ENCODE measurements at regions not wholly inside any gene's neighbourhood (a gene's known extent, or its start where the extent isn't known, plus 50 kb on each side); places are given as distances from the start of the nearest gene placed in this dataset.

DNA sequence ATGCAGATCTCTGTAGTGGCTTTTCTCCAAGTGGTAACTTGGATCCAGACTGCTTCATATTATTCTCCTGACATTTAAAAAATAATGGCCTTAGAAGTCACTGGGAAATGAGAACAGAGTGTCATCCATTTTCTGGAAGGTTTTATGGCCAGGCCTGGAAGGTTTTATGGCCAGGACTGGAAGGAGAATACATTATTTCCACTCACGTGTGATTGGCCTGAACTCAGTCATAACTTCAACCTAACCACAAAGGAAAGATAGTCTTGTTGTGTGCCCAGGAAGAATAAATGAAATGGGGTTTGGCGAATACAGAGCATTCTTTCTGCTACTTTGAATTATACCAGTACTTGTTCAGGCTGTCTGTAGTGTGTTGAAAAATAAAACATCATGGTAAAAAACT is 360.9 kb downstream of the GPAM start:
- Histone ChIP-seq H3K4me1 (ENCODE audit: control insufficient read depth, insufficient read depth, low read length, poor library complexity, severe bottlenecking) (no peaks in the 10 kb centered on the region), H3K9me3 (ENCODE audit: control insufficient read depth, low read length) (no peaks in the 10 kb centered on the region), H3K27ac (ENCODE audit: insufficient read depth, low read length, poor library complexity, severe bottlenecking) (no peak overlapping the region), H3K27me3 (replicated peaks; ENCODE audit: control insufficient read depth, insufficient read depth, low read length, poor library complexity, severe bottlenecking) (no peaks in the 10 kb centered on the region), H3K4me3 (ENCODE audit: insufficient read depth, low read depth, low read length, poor library complexity, severe bottlenecking) (no peak overlapping the region), H3K36me3 (ENCODE audit: control insufficient read depth, insufficient read depth, low read length) (no peaks in the 10 kb centered on the region)
- no peak for DNase-seq

DNA sequence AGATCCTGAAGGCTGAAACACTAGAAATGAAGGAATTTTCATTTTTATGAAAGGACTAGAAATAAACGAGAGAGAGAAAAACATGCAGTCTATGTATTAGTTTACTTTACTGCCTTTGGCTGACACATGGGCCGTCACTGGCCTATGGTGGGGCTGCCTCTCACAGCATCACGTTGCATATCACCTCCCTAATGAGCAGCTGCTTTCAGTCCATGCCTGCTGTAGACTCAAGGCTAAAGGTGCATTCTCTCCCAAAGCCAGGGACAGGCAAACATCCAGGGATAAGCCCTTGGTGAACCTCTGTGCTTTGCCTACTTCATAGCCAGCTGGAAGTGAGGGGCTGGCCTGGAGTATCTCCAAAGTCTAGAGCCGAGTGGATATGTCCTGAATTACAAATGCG is 359.4 kb downstream of the GPAM start:
- DNase-seq = no peak
- Histone ChIP-seq H3K36me3 (ENCODE audit: control insufficient read depth, insufficient read depth, low read length) (no peaks in the 10 kb centered on the region), H3K9me3 (ENCODE audit: control insufficient read depth, low read length) (no peaks in the 10 kb centered on the region), H3K27me3 (replicated peaks; ENCODE audit: control insufficient read depth, insufficient read depth, low read length, poor library complexity, severe bottlenecking) (no peaks in the 10 kb centered on the region), H3K4me3 (ENCODE audit: insufficient read depth, low read depth, low read length, poor library complexity, severe bottlenecking) (no peak overlapping the region), H3K27ac (ENCODE audit: insufficient read depth, low read length, poor library complexity, severe bottlenecking) (no peak overlapping the region), H3K4me1 (ENCODE audit: control insufficient read depth, insufficient read depth, low read length, poor library complexity, severe bottlenecking) (no peaks in the 10 kb centered on the region)

DNA sequence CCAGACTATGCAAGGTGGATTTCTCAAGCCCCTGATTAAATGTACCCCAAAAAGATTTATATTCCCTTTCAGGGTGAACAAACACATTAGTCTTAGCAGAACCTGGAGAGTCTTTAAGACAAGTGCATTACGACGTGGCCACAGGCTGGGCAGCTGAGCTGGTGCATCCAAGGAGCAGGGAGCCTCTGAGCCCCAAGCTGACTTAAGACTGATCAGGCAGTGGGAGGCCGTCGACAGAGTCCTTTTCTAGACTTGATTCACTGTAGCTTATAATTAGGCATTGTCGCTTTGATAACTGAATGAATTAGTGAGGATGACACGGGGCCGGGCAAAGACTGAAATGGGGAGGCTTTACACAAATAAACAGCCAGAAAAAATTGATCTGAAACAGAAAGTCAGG is 353.2 kb downstream of the GPAM start:
- Histone ChIP-seq H3K4me3 (ENCODE audit: insufficient read depth, low read depth, low read length, poor library complexity, severe bottlenecking) (no peak overlapping the region), H3K9me3 (ENCODE audit: control insufficient read depth, low read length) (no peaks in the 10 kb centered on the region), H3K4me1 (ENCODE audit: control insufficient read depth, insufficient read depth, low read length, poor library complexity, severe bottlenecking) (no peaks in the 10 kb centered on the region), H3K27me3 (replicated peaks; ENCODE audit: control insufficient read depth, insufficient read depth, low read length, poor library complexity, severe bottlenecking) (no peaks in the 10 kb centered on the region), H3K27ac (ENCODE audit: insufficient read depth, low read length, poor library complexity, severe bottlenecking) (no peak overlapping the region), H3K36me3 (ENCODE audit: control insufficient read depth, insufficient read depth, low read length) (no peaks in the 10 kb centered on the region)
- DNase-seq = no peak

DNA sequence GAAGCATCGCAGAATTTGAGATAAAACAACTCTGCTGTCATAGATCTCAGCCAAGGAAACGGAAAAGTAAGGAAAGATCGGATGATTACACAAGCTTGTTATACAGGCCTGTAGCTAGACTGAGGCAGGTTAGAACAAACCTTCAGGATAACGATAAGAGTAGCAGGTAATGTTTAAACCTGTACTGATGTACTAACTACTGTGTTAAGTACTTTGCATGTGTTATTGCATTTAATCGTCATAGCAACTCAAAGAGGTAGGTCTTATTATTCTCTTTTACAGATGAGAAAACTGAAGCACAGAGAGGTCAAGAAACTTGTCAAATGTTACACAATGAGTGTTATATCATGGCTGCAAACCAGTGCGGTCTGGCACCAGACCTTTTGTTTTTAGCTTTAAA is 352.5 kb downstream of the GPAM start:
- no peak for DNase-seq
- no peaks in the 10 kb centered on the region for H3K36me3 ChIP-seq (ENCODE audit: control insufficient read depth, insufficient read depth, low read length)
- no peak overlapping the region for H3K4me3 ChIP-seq (ENCODE audit: insufficient read depth, low read depth, low read length, poor library complexity, severe bottlenecking)

DNA sequence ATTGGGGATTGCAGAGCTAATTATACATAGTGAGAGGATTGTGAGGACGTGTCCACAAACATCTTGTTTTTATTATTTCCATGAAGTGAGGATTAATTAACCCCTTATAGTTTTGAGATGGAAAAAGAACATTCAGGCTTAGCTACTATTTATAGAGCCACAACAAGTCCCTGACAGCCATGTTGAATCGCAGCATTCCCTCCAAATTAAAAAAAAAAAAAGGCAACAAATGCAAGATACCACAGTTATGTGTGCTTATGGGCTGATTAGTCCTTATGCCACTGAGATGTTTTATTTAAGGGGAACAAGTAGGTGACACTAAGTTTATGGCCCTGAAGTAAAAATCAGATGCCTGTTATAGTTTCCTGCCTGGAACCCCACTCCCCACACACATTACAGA is 350.3 kb downstream of the GPAM start:
- no peaks in the 10 kb centered on the region for H3K9me3 ChIP-seq (ENCODE audit: control insufficient read depth, low read length)
- no peaks in the 10 kb centered on the region for H3K4me1 ChIP-seq (ENCODE audit: control insufficient read depth, insufficient read depth, low read length, poor library complexity, severe bottlenecking)
- H3K36me3 ChIP-seq (ENCODE audit: control insufficient read depth, insufficient read depth, low read length) = no peaks in the 10 kb centered on the region
- no peak for DNase-seq
- H3K27ac ChIP-seq (ENCODE audit: insufficient read depth, low read length, poor library complexity, severe bottlenecking) = no peak overlapping the region
- no peaks in the 10 kb centered on the region for H3K27me3 ChIP-seq (replicated peaks; ENCODE audit: control insufficient read depth, insufficient read depth, low read length, poor library complexity, severe bottlenecking)
- no peak overlapping the region for H3K4me3 ChIP-seq (ENCODE audit: insufficient read depth, low read depth, low read length, poor library complexity, severe bottlenecking)

More for the DNA sequence above, 352.5 kb downstream of the GPAM start:
- no peaks in the 10 kb centered on the region for H3K9me3 ChIP-seq (ENCODE audit: control insufficient read depth, low read length)
- no peak overlapping the region for H3K27ac ChIP-seq (ENCODE audit: insufficient read depth, low read length, poor library complexity, severe bottlenecking)
- no peaks in the 10 kb centered on the region for H3K4me1 ChIP-seq (ENCODE audit: control insufficient read depth, insufficient read depth, low read length, poor library complexity, severe bottlenecking)
- H3K27me3 ChIP-seq (replicated peaks; ENCODE audit: control insufficient read depth, insufficient read depth, low read length, poor library complexity, severe bottlenecking) = no peaks in the 10 kb centered on the region

DNA sequence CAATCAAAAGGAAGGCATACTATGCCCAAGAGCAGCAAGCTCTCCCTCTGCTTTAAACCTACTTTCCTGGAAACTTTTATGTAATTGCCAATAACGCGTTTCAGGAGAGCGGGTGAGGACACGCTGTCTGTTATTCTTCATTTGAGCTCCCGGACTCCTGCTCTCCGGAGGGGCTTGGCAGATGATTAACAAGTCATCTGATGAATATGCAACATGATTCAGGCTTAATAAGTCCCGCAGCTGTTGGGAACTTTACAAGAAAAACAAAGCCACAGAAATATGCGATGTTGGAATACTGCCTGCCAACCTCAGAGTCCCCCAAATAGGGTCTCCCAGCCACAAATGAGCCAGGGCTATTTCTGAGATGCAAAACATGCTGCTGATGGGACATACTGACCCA is 348.0 kb downstream of the GPAM start:
- no peaks in the 10 kb centered on the region for H3K36me3 ChIP-seq (ENCODE audit: control insufficient read depth, insufficient read depth, low read length)
- no peak overlapping the region for H3K4me3 ChIP-seq (ENCODE audit: insufficient read depth, low read depth, low read length, poor library complexity, severe bottlenecking)
- H3K27me3 ChIP-seq (replicated peaks; ENCODE audit: control insufficient read depth, insufficient read depth, low read length, poor library complexity, severe bottlenecking) = no peaks in the 10 kb centered on the region
- H3K9me3 ChIP-seq (ENCODE audit: control insufficient read depth, low read length) = peaks cover 4% of the 10 kb centered on the region
- no peak overlapping the region for H3K27ac ChIP-seq (ENCODE audit: insufficient read depth, low read length, poor library complexity, severe bottlenecking)
- DNase-seq = no peak
- H3K4me1 ChIP-seq (ENCODE audit: control insufficient read depth, insufficient read depth, low read length, poor library complexity, severe bottlenecking) = no peaks in the 10 kb centered on the region

DNA sequence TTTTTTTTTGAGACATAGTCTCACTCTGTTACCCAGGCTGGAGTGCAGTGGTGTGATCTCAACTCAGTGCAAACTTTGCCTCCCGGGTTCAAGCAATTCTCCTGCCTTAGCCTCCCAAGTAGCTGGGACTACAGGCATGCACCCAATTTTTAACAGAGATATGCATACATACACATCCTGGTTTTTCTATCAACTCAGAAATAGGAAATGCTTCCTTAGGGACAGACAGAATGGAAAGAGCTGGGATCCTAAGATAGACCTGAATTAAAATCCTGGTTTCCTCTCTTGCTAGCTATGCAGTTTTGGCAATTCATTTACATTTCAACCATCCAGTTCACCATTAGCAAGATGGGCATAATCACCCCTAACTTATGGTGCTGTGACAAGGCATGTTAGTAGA is 347.5 kb downstream of the GPAM start:
- H3K4me3 ChIP-seq (ENCODE audit: insufficient read depth, low read depth, low read length, poor library complexity, severe bottlenecking) = no peak overlapping the region
- H3K9me3 ChIP-seq (ENCODE audit: control insufficient read depth, low read length) = peaks cover 4% of the 10 kb centered on the region
- H3K36me3 ChIP-seq (ENCODE audit: control insufficient read depth, insufficient read depth, low read length) = no peaks in the 10 kb centered on the region
- no peaks in the 10 kb centered on the region for H3K27me3 ChIP-seq (replicated peaks; ENCODE audit: control insufficient read depth, insufficient read depth, low read length, poor library complexity, severe bottlenecking)
- no peak for DNase-seq
- no peaks in the 10 kb centered on the region for H3K4me1 ChIP-seq (ENCODE audit: control insufficient read depth, insufficient read depth, low read length, poor library complexity, severe bottlenecking)
- no peak overlapping the region for H3K27ac ChIP-seq (ENCODE audit: insufficient read depth, low read length, poor library complexity, severe bottlenecking)

DNA sequence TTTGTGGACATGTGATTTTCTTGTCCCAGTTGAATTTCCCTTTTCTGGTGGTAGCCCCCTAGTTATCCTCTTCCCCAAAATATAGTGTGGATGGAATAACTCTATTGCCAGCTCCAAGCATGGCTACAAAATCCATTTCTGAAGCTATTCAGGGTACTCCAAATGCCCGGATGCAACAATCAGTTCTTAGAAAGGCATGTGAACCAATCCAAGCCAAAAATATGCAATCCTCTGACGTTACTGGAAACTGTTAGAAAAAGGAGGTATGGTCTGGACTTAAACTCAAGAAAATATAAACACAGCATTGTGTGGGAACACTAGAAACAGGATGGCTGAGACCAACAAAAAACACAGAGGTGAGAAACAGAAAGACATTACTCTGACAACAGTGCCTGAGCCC is 347.0 kb downstream of the GPAM start:
- peaks cover 4% of the 10 kb centered on the region for H3K9me3 ChIP-seq (ENCODE audit: control insufficient read depth, low read length)
- no peaks in the 10 kb centered on the region for H3K36me3 ChIP-seq (ENCODE audit: control insufficient read depth, insufficient read depth, low read length)
- H3K4me1 ChIP-seq (ENCODE audit: control insufficient read depth, insufficient read depth, low read length, poor library complexity, severe bottlenecking) = no peaks in the 10 kb centered on the region
- DNase-seq = no peak
- H3K4me3 ChIP-seq (ENCODE audit: insufficient read depth, low read depth, low read length, poor library complexity, severe bottlenecking) = no peak overlapping the region
- no peak overlapping the region for H3K27ac ChIP-seq (ENCODE audit: insufficient read depth, low read length, poor library complexity, severe bottlenecking)
- no peaks in the 10 kb centered on the region for H3K27me3 ChIP-seq (replicated peaks; ENCODE audit: control insufficient read depth, insufficient read depth, low read length, poor library complexity, severe bottlenecking)

DNA sequence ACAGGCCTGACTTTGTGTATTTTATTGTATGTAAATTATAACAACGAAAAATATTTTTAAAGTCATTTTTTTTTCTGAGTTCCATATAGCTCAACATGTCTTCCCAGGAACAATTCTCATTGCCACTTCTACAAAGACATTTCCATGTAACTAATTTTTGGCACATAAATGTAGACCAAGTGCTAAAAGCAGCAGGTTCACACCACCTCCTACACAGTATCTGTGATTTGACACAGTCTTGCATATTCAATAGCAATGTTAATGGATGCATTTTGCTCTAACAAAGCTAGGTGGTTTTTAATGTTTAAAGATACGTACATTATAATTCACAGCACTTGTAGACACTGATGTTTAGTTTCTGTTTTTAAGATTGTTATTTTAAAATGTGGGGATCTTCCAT is 346.5 kb downstream of the GPAM start:
- Histone ChIP-seq H3K9me3 (ENCODE audit: control insufficient read depth, low read length) (peaks cover 4% of the 10 kb centered on the region), H3K36me3 (ENCODE audit: control insufficient read depth, insufficient read depth, low read length) (no peaks in the 10 kb centered on the region), H3K27me3 (replicated peaks; ENCODE audit: control insufficient read depth, insufficient read depth, low read length, poor library complexity, severe bottlenecking) (no peaks in the 10 kb centered on the region), H3K4me1 (ENCODE audit: control insufficient read depth, insufficient read depth, low read length, poor library complexity, severe bottlenecking) (no peaks in the 10 kb centered on the region), H3K27ac (ENCODE audit: insufficient read depth, low read length, poor library complexity, severe bottlenecking) (no peak overlapping the region), H3K4me3 (ENCODE audit: insufficient read depth, low read depth, low read length, poor library complexity, severe bottlenecking) (no peak overlapping the region)
- DNase-seq = no peak

DNA sequence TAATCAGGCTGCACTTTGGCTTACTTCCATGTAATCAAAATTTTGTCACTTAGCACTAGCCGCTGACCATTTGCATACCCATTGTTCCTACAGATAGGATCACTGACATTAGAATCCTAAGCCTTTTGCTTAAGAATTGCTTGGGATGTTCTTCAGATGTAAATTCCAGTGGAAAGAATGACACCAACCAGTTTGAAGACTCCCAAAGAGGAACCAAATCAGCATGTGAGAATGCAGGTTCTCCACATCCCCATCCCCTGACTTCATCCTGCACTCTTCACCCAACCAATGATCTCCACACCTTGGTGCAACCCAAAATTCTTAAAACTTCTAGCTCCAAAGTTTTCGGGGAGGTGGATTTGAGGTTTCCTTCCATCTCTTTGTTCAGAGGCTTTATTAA is 345.6 kb downstream of the GPAM start:
- no peak for DNase-seq
- no peak overlapping the region for H3K4me3 ChIP-seq (ENCODE audit: insufficient read depth, low read depth, low read length, poor library complexity, severe bottlenecking)
- no peaks in the 10 kb centered on the region for H3K36me3 ChIP-seq (ENCODE audit: control insufficient read depth, insufficient read depth, low read length)
- H3K27ac ChIP-seq (ENCODE audit: insufficient read depth, low read length, poor library complexity, severe bottlenecking) = no peak overlapping the region
- peaks cover 4% of the 10 kb centered on the region for H3K9me3 ChIP-seq (ENCODE audit: control insufficient read depth, low read length)
- no peaks in the 10 kb centered on the region for H3K27me3 ChIP-seq (replicated peaks; ENCODE audit: control insufficient read depth, insufficient read depth, low read length, poor library complexity, severe bottlenecking)
- H3K4me1 ChIP-seq (ENCODE audit: control insufficient read depth, insufficient read depth, low read length, poor library complexity, severe bottlenecking) = no peaks in the 10 kb centered on the region

DNA sequence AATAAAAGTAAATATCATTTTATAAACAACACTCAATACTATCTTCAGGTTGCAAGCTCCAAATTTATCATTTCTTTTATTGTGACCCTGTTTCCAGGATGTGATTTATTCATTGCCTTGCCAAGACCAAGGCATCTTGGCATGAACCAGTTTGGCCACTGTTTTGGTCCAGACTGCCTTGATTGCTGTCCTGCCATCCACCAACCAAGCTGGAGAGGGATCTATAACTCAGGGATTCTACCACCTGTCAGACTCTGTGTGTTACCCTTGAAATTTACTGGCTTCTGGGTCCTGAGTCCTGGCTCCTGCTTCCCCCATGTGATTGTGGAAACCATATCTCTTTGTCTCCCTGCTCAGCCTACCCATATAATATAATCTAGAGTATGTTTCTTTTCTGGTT is 343.0 kb downstream of the GPAM start:
- peaks cover 4% of the 10 kb centered on the region for H3K9me3 ChIP-seq (ENCODE audit: control insufficient read depth, low read length)
- H3K27me3 ChIP-seq (replicated peaks; ENCODE audit: control insufficient read depth, insufficient read depth, low read length, poor library complexity, severe bottlenecking) = no peaks in the 10 kb centered on the region
- H3K36me3 ChIP-seq (ENCODE audit: control insufficient read depth, insufficient read depth, low read length) = no peaks in the 10 kb centered on the region
- no peak overlapping the region for H3K4me3 ChIP-seq (ENCODE audit: insufficient read depth, low read depth, low read length, poor library complexity, severe bottlenecking)
- H3K4me1 ChIP-seq (ENCODE audit: control insufficient read depth, insufficient read depth, low read length, poor library complexity, severe bottlenecking) = no peaks in the 10 kb centered on the region
- no peak for DNase-seq
- H3K27ac ChIP-seq (ENCODE audit: insufficient read depth, low read length, poor library complexity, severe bottlenecking) = no peak overlapping the region

All from effector memory CD4-positive, alpha-beta T cell (primary cell).